IMR-90 (cell line): ENCODE measurements at regions not wholly inside any gene's neighbourhood (a gene's known extent, or its start where the extent isn't known, plus 50 kb on each side); places are given as distances from the start of the nearest gene placed in this dataset.

Experiments used
- ATAC-seq: fragments of 200-7000 bp; cut with Tn5 transposase; 2 replicates; pipeline ENCODE4 v1.9.1; 2020; ENCODE audit warnings: low read depth, mild to moderate bottlenecking, moderate library complexity
- BruUV-seq: library from RNA; stranded (reverse); fragments of 400-500 nt; replicated peaks from 2 replicates; lab custom pipeline; 2021; lab: Mats Ljungman, UMichigan
- CTCF ChIA-PET: fragments of 300-600 bp; formaldehyde crosslinking; extraction: SDS; loops from one replicate; lab custom pipeline; 2021; ENCODE audit warnings: antibody characterized with exemption; lab: Yijun Ruan, JAX
- POLR2A ChIA-PET: fragments of 300-600 bp; sonication (Branson Sonifier 250); formaldehyde crosslinking; loops from one replicate; lab custom pipeline; 2022; ENCODE audit warnings: antibody characterized with exemption; ENCODE audit not compliant: unreplicated experiment; lab: Charles Lee
- DNase-seq: peaks from one replicate; pipeline ENCODE4 v3.0.0; 2013
- H2AFZ ChIP-seq: replicated peaks from 2 replicates; pipeline ENCODE3; 2013; ENCODE audit warnings: low read length, mild to moderate bottlenecking; ENCODE audit not compliant: poor library complexity
- H2AK5ac ChIP-seq: 2 replicates; pipeline ENCODE4 v1.6.1; 2013; ENCODE audit warnings: low read depth, low read length, inconsistent platforms
- H2AK9ac ChIP-seq: replicated peaks from 2 replicates; pipeline ENCODE3; 2013; ENCODE audit warnings: mild to moderate bottlenecking, low read depth, low read length, moderate library complexity; ENCODE audit not compliant: poor library complexity
- H2BK120ac ChIP-seq: 2 replicates; pipeline ENCODE4 v1.6.1; 2013; ENCODE audit warnings: low read depth, low read length, inconsistent platforms
- H2BK15ac ChIP-seq: 3 replicates; pipeline ENCODE4 v1.6.1; 2013; ENCODE audit warnings: low read depth, low read length, inconsistent platforms
- H2BK20ac ChIP-seq: 2 replicates; pipeline ENCODE4 v1.6.1; 2013; ENCODE audit warnings: low read depth, mild to moderate bottlenecking, inconsistent platforms, low read length, moderate library complexity
- H2BK5ac ChIP-seq: 2 replicates; pipeline ENCODE4 v1.6.1; 2013; ENCODE audit warnings: mild to moderate bottlenecking, low read depth, low read length, inconsistent platforms; ENCODE audit not compliant: poor library complexity, severe bottlenecking
- H3K14ac ChIP-seq: replicated peaks from 2 replicates; pipeline ENCODE4 v1.6.1; 2013; ENCODE audit warnings: low read depth, low read length, inconsistent platforms
- H3K18ac ChIP-seq: 2 replicates; pipeline ENCODE4 v1.6.1; 2013; ENCODE audit warnings: low read depth, low read length, control low read depth
- H3K23ac ChIP-seq: 2 replicates; pipeline ENCODE4 v1.6.1; 2013; ENCODE audit warnings: low read depth, low read length, inconsistent platforms
- H3K27ac ChIP-seq: 2 replicates; pipeline ENCODE4 v1.5.1; 2013; ENCODE audit warnings: mild to moderate bottlenecking, control low read depth, low read length; ENCODE audit not compliant: insufficient read depth
- H3K27me3 ChIP-seq: 2 replicates; pipeline ENCODE4 v1.6.1; 2013; ENCODE audit warnings: low read length; ENCODE audit not compliant: control insufficient read depth, insufficient read depth
- H3K36me3 ChIP-seq: 2 replicates; pipeline ENCODE4 v1.6.1; 2013; ENCODE audit warnings: low read length, mixed read lengths; ENCODE audit not compliant: control insufficient read depth, insufficient read depth
- H3K4ac ChIP-seq: 2 replicates; pipeline ENCODE4 v1.6.1; 2013; ENCODE audit warnings: low read depth, low read length, inconsistent platforms
- H3K4me1 ChIP-seq: 2 replicates; pipeline ENCODE4 v1.6.1; 2013; ENCODE audit warnings: low read length, mixed read lengths; ENCODE audit not compliant: control insufficient read depth, insufficient read depth
- H3K4me2 ChIP-seq: 2 replicates; pipeline ENCODE4 v1.6.1; 2013; ENCODE audit warnings: low read depth, mild to moderate bottlenecking, control low read depth, low read length, moderate library complexity
- H3K4me3 ChIP-seq: 2 replicates; pipeline ENCODE4 v1.5.1; 2013; ENCODE audit warnings: low read depth, mild to moderate bottlenecking, control low read depth, low read length, moderate library complexity; ENCODE audit not compliant: insufficient read depth
- H3K56ac ChIP-seq: 2 replicates; pipeline ENCODE4 v1.6.1; 2013; ENCODE audit warnings: low read length, inconsistent platforms; ENCODE audit not compliant: insufficient read depth; ENCODE audit errors: extremely low read depth
- H3K79me1 ChIP-seq, 2 experiments: 2 replicates each; pipeline ENCODE4 v1.6.1; 2013; ENCODE audit warnings: low read length in 2 of 2, inconsistent platforms in 1 of 2, low read depth in 1 of 2
- H3K9ac ChIP-seq: 2 replicates; pipeline ENCODE4 v1.6.1; 2013; ENCODE audit warnings: low read depth, low read length, control low read depth
- H3K9me1 ChIP-seq: 2 replicates; pipeline ENCODE4 v1.6.1; 2013; ENCODE audit warnings: low read length, inconsistent platforms; ENCODE audit not compliant: insufficient read depth
- H3K9me3 ChIP-seq: 2 replicates; pipeline ENCODE4 v1.6.1; 2013; ENCODE audit warnings: low read length; ENCODE audit not compliant: control insufficient read depth, insufficient read depth
- H4K20me1 ChIP-seq: 2 replicates; pipeline ENCODE4 v1.6.1; 2013; ENCODE audit warnings: low read length, inconsistent platforms; ENCODE audit not compliant: insufficient read depth
- H4K5ac ChIP-seq: 2 replicates; pipeline ENCODE4 v1.6.1; 2013; ENCODE audit warnings: mild to moderate bottlenecking, low read depth, low read length, control low read depth
- H4K8ac ChIP-seq, 2 experiments: 2 replicates each; pipeline ENCODE4 v1.6.1; 2013; ENCODE audit warnings: low read depth in 2 of 2, low read length in 2 of 2, control low read depth in 1 of 2, inconsistent platforms in 1 of 2
- H4K91ac ChIP-seq: 2 replicates; pipeline ENCODE4 v1.6.1; 2013; ENCODE audit warnings: low read depth, low read length, inconsistent platforms; ENCODE audit not compliant: insufficient read depth
- BHLHE40 ChIP-seq: fragments of 150-350 bp; IDR thresholded peaks from 2 replicates; pipeline ENCODE4 v1.6.1; 2016; ENCODE audit warnings: mild to moderate bottlenecking, low read depth, low read length
- CEBPB ChIP-seq: IDR thresholded peaks from 2 replicates; pipeline ENCODE4 v1.6.1; 2012; ENCODE audit warnings: low read depth, low read length, improper control_type of control experiment
- CHD1 ChIP-seq: IDR thresholded peaks from 2 replicates; pipeline ENCODE4 v1.6.1; 2012; ENCODE audit warnings: low read depth, low read length, improper control_type of control experiment
- CTCF ChIP-seq: conservative IDR thresholded peaks from 2 replicates; pipeline ENCODE4 v1.5.1; 2012; ENCODE audit warnings: mild to moderate bottlenecking, low read depth, low read length, improper control_type of control experiment
- ELK1 ChIP-seq: fragments of 150-350 bp; IDR thresholded peaks from 2 replicates; pipeline ENCODE4 v1.6.1; 2016; ENCODE audit warnings: low read depth, mild to moderate bottlenecking, low read length, moderate library complexity, borderline replicate concordance
- FOS ChIP-seq: fragments of 150-350 bp; IDR thresholded peaks from 2 replicates; pipeline ENCODE4 v1.6.1; 2016; ENCODE audit warnings: low read depth, low read length
- MAFK ChIP-seq: IDR thresholded peaks from 2 replicates; pipeline ENCODE4 v1.6.1; 2012; ENCODE audit warnings: low read depth, low read length, improper control_type of control experiment
- MAZ ChIP-seq: IDR thresholded peaks from 2 replicates; pipeline ENCODE4 v1.6.1; 2012; ENCODE audit warnings: low read depth, mild to moderate bottlenecking, low read length, improper control_type of control experiment, moderate library complexity, borderline replicate concordance
- MXI1 ChIP-seq: IDR thresholded peaks from 2 replicates; pipeline ENCODE4 v1.6.1; 2012; ENCODE audit warnings: low read depth, mild to moderate bottlenecking, low read length, moderate library complexity, borderline replicate concordance
- NFE2L2 ChIP-seq: fragments of 150-350 bp; IDR thresholded peaks from 2 replicates; pipeline ENCODE4 v1.6.1; 2016; ENCODE audit warnings: low read depth, mild to moderate bottlenecking, low read length
- POLR2A ChIP-seq: IDR thresholded peaks from 2 replicates; pipeline ENCODE4 v1.6.1; 2012; ENCODE audit warnings: mild to moderate bottlenecking, low read depth, low read length
- RAD21 ChIP-seq: IDR thresholded peaks from 2 replicates; pipeline ENCODE4 v1.6.1; 2012; ENCODE audit warnings: low read length, improper control_type of control experiment
- RCOR1 ChIP-seq: IDR thresholded peaks from 2 replicates; pipeline ENCODE4 v1.6.1; 2012; ENCODE audit warnings: mild to moderate bottlenecking, low read length, improper control_type of control experiment; ENCODE audit not compliant: insufficient replicate concordance
- RFX5 ChIP-seq: IDR thresholded peaks from 2 replicates; pipeline ENCODE4 v1.8.0; 2012; ENCODE audit warnings: low read depth, mild to moderate bottlenecking, low read length, moderate library complexity
- SMC3 ChIP-seq: fragments of 150-350 bp; IDR thresholded peaks from 2 replicates; pipeline ENCODE4 v1.6.1; 2016; ENCODE audit warnings: low read depth, mild to moderate bottlenecking, antibody characterized with exemption, low read length, moderate library complexity
- USF2 ChIP-seq: fragments of 150-350 bp; IDR thresholded peaks from 2 replicates; pipeline ENCODE4 v1.6.1; 2017; ENCODE audit warnings: mild to moderate bottlenecking, antibody characterized with exemption, low read length, low read depth
- WGBS, 2 experiments: methylation state at CpG; one replicate each; pipeline versions ENCODE4 v1.1.5 to v1.1.7; 2013; ENCODE audit warnings: missing lambda C conversion rate in 2 of 2; ENCODE audit not compliant: insufficient read length in 1 of 2; ENCODE audit errors: extremely low coverage in 2 of 2; 5-methylcytosine and 5-hydroxymethylcytosine counted together
- dilution Hi-C: fragments of 300-500 bp; cut with HindIII; formaldehyde crosslinking; loops from one replicate; pipeline ENCODE4 v1.14.3; 2018; ENCODE audit warnings: low sequenced_read_pairs; ENCODE audit not compliant: unreplicated experiment
- in situ Hi-C: fragments of 300-500 bp; cut with MboI; formaldehyde crosslinking; loops from 3 replicates; pipeline ENCODE4 v1.14.3; 2019; ENCODE audit warnings: low sequenced_read_pairs, inconsistent platforms, mixed read lengths
- intact Hi-C: fragments of 100-400 bp; cut with micrococcal nuclease; formaldehyde crosslinking; loops from 2 replicates; pipeline ENCODE4 v1.10.0; 2022

- no TSS peak for BruUV-seq
- in situ Hi-C loops = no loop called here
Measured at GRCh38 chr9:80352967-80353366, 781.2 kb downstream of the TLE4 start.

More at GRCh38 chr9:80352967-80353366, 781.2 kb downstream of the TLE4 start:
- no peak overlapping the region for H2AK5ac ChIP-seq
- no peak overlapping the region for H2BK5ac ChIP-seq
- no peak overlapping the region for H2BK15ac ChIP-seq
- POLR2A ChIA-PET = no interaction called here
- no peak overlapping the region for H3K56ac ChIP-seq
- H3K9me1 ChIP-seq = no peaks in the 10 kb centered on the region
- H3K4me1 ChIP-seq = no peaks in the 10 kb centered on the region
- CTCF ChIA-PET = no interaction called here
- no peak overlapping the region for H2BK20ac ChIP-seq
- H3K4ac ChIP-seq = no peak overlapping the region
- H3K18ac ChIP-seq = no peak overlapping the region
- H3K23ac ChIP-seq = no peak overlapping the region
- no peaks in the 10 kb centered on the region for H3K79me1 ChIP-seq
- intact Hi-C loops = no loop called here
- H3K27ac ChIP-seq = no peak overlapping the region
- no peaks in the 10 kb centered on the region; the same call in 1 of the 2 replicates for H3K9me3 ChIP-seq
- no peak overlapping the region for H2BK120ac ChIP-seq
- H3K9ac ChIP-seq = no peak overlapping the region
- no peak overlapping the region for H2AK9ac ChIP-seq
- H4K5ac ChIP-seq = no peak overlapping the region
- H4K20me1 ChIP-seq = no peaks in the 10 kb centered on the region
- H3K4me3 ChIP-seq = no peak overlapping the region
- H3K36me3 ChIP-seq = no peaks in the 10 kb centered on the region
- WGBS, 2 experiments = 72% methylated on average over 2 of the region's 2 CpGs; no CpG with 5 or more reads in 1 of the 2 experiments
- no peak overlapping the region for H4K91ac ChIP-seq
- H2AFZ ChIP-seq = no peak overlapping the region
- no peak for DNase-seq
- TF ChIP-seq MAFK (no peak), NFE2L2 (no peak), ELK1 (no peak), SMC3 (no peak), RFX5 (no peak), RAD21 (no peak), FOS (no peak), BHLHE40 (no peak), MAZ (no peak), CTCF (no peak), POLR2A (no peak), MXI1 (no peak), CEBPB (no peak), USF2 (no peak), CHD1 (no peak), RCOR1 (no peak)
- H3K27me3 ChIP-seq = no peaks in the 10 kb centered on the region
- no peak overlapping the region for H4K8ac ChIP-seq
- no peak overlapping the region for H3K4me2 ChIP-seq
- ATAC-seq = no peak
- H3K14ac ChIP-seq = no peak overlapping the region
- dilution Hi-C loops = no loop called here
